Natural killer cell treated with Interleukin-12 subunit alpha and Interleukin-12 subunit beta and Interleukin-15 and Interleukin-18, amount 100 ng/mL, for 72 hours (primary cell): ENCODE measurements at regions not wholly inside any gene's neighbourhood (a gene's known extent, or its start where the extent isn't known, plus 50 kb on each side); places are given as distances from the start of the nearest gene placed in this dataset.
A peak's percentile ranks its signal among the peaks of the same experiment; 100 is the strongest.

Experiments
- ATAC-seq, 2 donors: fragments of 150-1000 bp; cut with Tn5 transposase in 1 of 2; sonication (Bioruptor Pico), chemical (Tn5 transposase) in 1 of 2; 2 replicates each; pipeline ENCODE4 v1.10.0; 2021
- DNase-seq: peaks from one replicate; pipeline ENCODE4 v3.0.0; 2022; ENCODE audit warnings: low spot score
- H3K27ac Mint-ChIP-seq, 2 donors: 1 replicate in 1 of 2; 2 replicates in 1 of 2; pipeline ENCODE4 v1.8.0; 2022; ENCODE audit warnings: mixed read lengths in 2 of 2, mild to moderate bottlenecking in 1 of 2, moderate library complexity in 1 of 2
- H3K27me3 Mint-ChIP-seq, 2 donors: 1 replicate in 1 of 2; 2 replicates in 1 of 2; pipeline ENCODE4 v1.8.0; 2022; ENCODE audit warnings: mixed read lengths in 2 of 2
- H3K36me3 Mint-ChIP-seq: one replicate; pipeline ENCODE4 v1.8.0; 2022; ENCODE audit warnings: mixed read lengths
- H3K4me1 Mint-ChIP-seq, 2 donors: 1 replicate in 1 of 2; 2 replicates in 1 of 2; pipeline ENCODE4 v1.8.0; 2022; ENCODE audit warnings: low read depth in 2 of 2, mixed read lengths in 2 of 2, mild to moderate bottlenecking in 1 of 2
- H3K4me3 Mint-ChIP-seq: one replicate; pipeline ENCODE4 v1.8.0; 2022; ENCODE audit warnings: mixed read lengths
- H3K9me3 Mint-ChIP-seq: 2 replicates; pipeline ENCODE4 v1.8.0; 2022; ENCODE audit warnings: mixed read lengths

GRCh38 chr1:168386949-168387586, 106.4 kb downstream of the TBX19 start:
- ATAC-seq (peak; percentile 48 to 66), DNase-seq (no peak)
- H3K9me3 Mint-ChIP-seq = no peaks in the 10 kb centered on the region
- H3K27ac Mint-ChIP-seq = peak overlapping the region in 1 of 2 donors; percentile 47
- peaks cover 41 to 49% of the 10 kb centered on the region in 2 donors for H3K4me1 Mint-ChIP-seq
- H3K4me3 Mint-ChIP-seq = peak overlapping the region; percentile 66
- peaks cover 0 to 2% of the 10 kb centered on the region in 2 donors for H3K27me3 Mint-ChIP-seq
- H3K36me3 Mint-ChIP-seq = no peaks in the 10 kb centered on the region

GRCh38 chr1:168386492-168386891, 105.8 kb downstream of the TBX19 start:
- Mint-ChIP-seq H3K27me3 (peaks cover 0 to 2% of the 10 kb centered on the region in 2 donors), H3K4me1 (peaks cover 35 to 43% of the 10 kb centered on the region in 2 donors), H3K4me3 (peak overlapping the region; percentile 66), H3K9me3 (no peaks in the 10 kb centered on the region), H3K36me3 (no peaks in the 10 kb centered on the region), H3K27ac (no peak overlapping the region)
- DNase-seq (no peak), ATAC-seq (no peak)

GRCh38 chr1:168381850-168382249, 101.2 kb downstream of the TBX19 start:
- H3K4me1 Mint-ChIP-seq = peaks cover 8 to 10% of the 10 kb centered on the region in 2 donors
- H3K27ac Mint-ChIP-seq = no peak overlapping the region
- H3K27me3 Mint-ChIP-seq = peaks cover 0 to 2% of the 10 kb centered on the region in 2 donors
- no peaks in the 10 kb centered on the region for H3K36me3 Mint-ChIP-seq
- peak in 1 of 2 donors; percentile 9 for ATAC-seq
- H3K9me3 Mint-ChIP-seq = no peaks in the 10 kb centered on the region
- no peak for DNase-seq
- no peak overlapping the region for H3K4me3 Mint-ChIP-seq

DNA sequence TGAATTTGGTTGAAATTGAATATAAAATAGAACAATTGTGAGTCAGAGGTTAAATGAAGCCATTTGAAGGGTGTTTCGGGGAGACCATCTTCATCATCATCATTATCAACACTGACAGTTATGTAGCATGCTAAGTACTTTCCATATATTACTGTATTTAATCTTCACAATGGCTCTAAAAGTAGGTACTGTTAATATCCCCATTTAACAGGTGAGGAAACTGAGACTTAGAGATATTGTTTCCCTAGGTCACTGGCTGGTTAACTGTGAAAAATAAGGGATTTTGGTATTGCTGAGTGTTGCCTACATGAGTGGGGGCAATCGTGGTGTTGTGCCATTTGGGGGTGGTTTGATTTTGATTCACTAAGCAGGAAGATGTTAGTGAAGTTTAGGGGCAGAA, 100.3 kb downstream of the TBX19 start:
- Mint-ChIP-seq H3K4me3 (no peak overlapping the region), H3K27ac (no peak overlapping the region), H3K36me3 (no peaks in the 10 kb centered on the region), H3K9me3 (no peaks in the 10 kb centered on the region), H3K4me1 (peaks cover 6 to 7% of the 10 kb centered on the region in 2 donors), H3K27me3 (peaks cover 0 to 2% of the 10 kb centered on the region in 2 donors)
- ATAC-seq (no peak), DNase-seq (no peak)

- no peaks in the 10 kb centered on the region for H3K27me3 Mint-ChIP-seq
- no peaks in the 10 kb centered on the region for H3K36me3 Mint-ChIP-seq
- no peaks in the 10 kb centered on the region for H3K9me3 Mint-ChIP-seq
- ATAC-seq = no peak
- H3K4me3 Mint-ChIP-seq = no peak overlapping the region
- peaks cover 0 to 4% of the 10 kb centered on the region in 2 donors for H3K4me1 Mint-ChIP-seq
- no peak overlapping the region for H3K27ac Mint-ChIP-seq
- DNase-seq = no peak
Observed at GRCh38 chr1:168379104-168379860, 98.6 kb downstream of the TBX19 start.

- no peak for ATAC-seq
- H3K27ac Mint-ChIP-seq = no peak overlapping the region
- H3K4me1 Mint-ChIP-seq = peaks cover 0 to 9% of the 10 kb centered on the region in 2 donors
- H3K27me3 Mint-ChIP-seq = no peaks in the 10 kb centered on the region
- H3K9me3 Mint-ChIP-seq = no peaks in the 10 kb centered on the region
- H3K36me3 Mint-ChIP-seq = no peaks in the 10 kb centered on the region
- no peak overlapping the region for H3K4me3 Mint-ChIP-seq
- no peak for DNase-seq
Observed at GRCh38 chr1:168375566-168376300, 95.1 kb downstream of the TBX19 start.

- Mint-ChIP-seq H3K4me1 (peaks cover 0 to 9% of the 10 kb centered on the region in 2 donors), H3K36me3 (no peaks in the 10 kb centered on the region), H3K4me3 (no peak overlapping the region), H3K9me3 (no peaks in the 10 kb centered on the region), H3K27me3 (no peaks in the 10 kb centered on the region), H3K27ac (no peak overlapping the region)
- ATAC-seq (no peak), DNase-seq (no peak)
Observed at GRCh38 chr1:168374566-168374965, 93.9 kb downstream of the TBX19 start.

GRCh38 chr1:168373869-168374268, 93.2 kb downstream of the TBX19 start:
- no peaks in the 10 kb centered on the region for H3K9me3 Mint-ChIP-seq
- ATAC-seq = no peak

DNA sequence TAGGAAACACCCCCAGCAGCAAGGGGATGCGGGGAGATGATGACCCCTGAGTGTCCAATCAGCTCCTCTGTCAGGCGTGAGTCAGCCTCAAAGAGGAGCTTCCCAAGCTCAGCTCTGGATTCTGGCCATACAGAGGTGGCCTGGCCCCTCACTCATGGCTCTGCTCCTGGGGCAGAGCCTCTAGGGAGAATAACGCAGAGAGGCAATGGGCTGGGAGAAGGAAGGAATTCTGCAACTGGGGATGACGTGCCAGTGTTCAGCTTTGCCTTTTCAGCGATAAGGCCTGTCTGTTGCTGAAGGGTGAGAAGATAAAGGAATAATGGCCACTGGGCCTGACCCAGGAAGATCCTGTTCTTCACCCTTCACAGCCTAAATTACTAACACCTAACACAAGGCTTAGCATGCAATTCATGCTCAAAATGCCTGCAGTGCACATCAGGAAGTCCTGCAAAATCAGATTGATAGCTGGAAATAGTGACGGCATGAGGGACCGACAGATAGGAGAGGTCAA, 92.2 kb downstream of the TBX19 start:
- Mint-ChIP-seq H3K4me3 (no peak overlapping the region), H3K36me3 (no peaks in the 10 kb centered on the region), H3K27me3 (no peaks in the 10 kb centered on the region), H3K27ac (no peak overlapping the region), H3K4me1 (peaks cover 0 to 9% of the 10 kb centered on the region in 2 donors), H3K9me3 (no peaks in the 10 kb centered on the region)
- ATAC-seq (no peak), DNase-seq (no peak)

More at GRCh38 chr1:168373869-168374268, 93.2 kb downstream of the TBX19 start:
- no peak overlapping the region for H3K27ac Mint-ChIP-seq
- H3K36me3 Mint-ChIP-seq = no peaks in the 10 kb centered on the region
- no peak for DNase-seq
- H3K4me1 Mint-ChIP-seq = peaks cover 0 to 9% of the 10 kb centered on the region in 2 donors
- H3K27me3 Mint-ChIP-seq = no peaks in the 10 kb centered on the region
- H3K4me3 Mint-ChIP-seq = no peak overlapping the region

DNA sequence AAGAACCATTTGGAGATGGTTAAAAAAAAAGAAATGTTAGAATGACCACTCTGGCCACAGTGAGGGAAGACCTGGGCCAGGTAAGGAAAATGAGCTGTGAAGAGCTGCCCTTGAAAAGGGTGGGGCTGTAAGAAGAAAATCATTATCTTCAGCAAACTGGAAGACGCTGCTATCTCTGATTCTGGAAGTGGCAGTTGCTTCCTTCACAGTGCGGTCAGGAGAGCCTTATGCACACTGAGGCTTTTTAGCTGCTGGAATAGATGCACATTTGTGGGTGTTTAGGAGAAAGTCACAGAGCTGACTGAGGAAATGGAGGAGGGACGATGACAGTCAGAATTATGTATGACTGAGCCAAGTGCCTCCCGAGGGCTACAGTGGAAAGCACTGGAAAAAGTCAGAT, 91.6 kb downstream of the TBX19 start:
- H3K27ac Mint-ChIP-seq = peak overlapping the region in 1 of 2 donors; percentile 10
- H3K4me3 Mint-ChIP-seq = no peak overlapping the region
- DNase-seq = no peak
- no peaks in the 10 kb centered on the region for H3K27me3 Mint-ChIP-seq
- no peaks in the 10 kb centered on the region for H3K36me3 Mint-ChIP-seq
- no peak for ATAC-seq
- H3K9me3 Mint-ChIP-seq = no peaks in the 10 kb centered on the region
- peaks cover 0 to 9% of the 10 kb centered on the region in 2 donors for H3K4me1 Mint-ChIP-seq

DNA sequence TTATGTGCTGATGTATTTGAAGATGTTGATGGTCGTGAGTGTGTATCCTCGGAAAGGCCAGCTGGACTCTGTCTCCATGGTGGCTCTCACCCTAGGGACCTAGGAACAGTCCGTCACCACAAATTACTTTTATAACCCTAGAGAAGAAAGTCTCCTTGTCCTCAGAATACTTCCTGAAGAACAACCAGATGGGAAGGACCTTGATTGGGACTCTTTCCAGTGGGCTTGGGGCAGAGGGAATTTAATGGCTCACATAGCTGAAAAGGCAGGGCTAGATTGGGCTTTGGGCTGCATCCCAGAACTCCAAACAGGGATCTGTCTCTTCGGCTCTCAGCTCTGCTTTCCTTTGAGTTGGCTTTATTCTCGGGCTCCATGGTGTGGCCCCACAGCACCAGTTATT, 90.8 kb downstream of the TBX19 start:
- Mint-ChIP-seq H3K9me3 (no peaks in the 10 kb centered on the region), H3K4me3 (no peak overlapping the region), H3K27ac (no peak overlapping the region), H3K36me3 (no peaks in the 10 kb centered on the region), H3K4me1 (peaks cover under 1 to 14% of the 10 kb centered on the region in 2 donors), H3K27me3 (no peaks in the 10 kb centered on the region)
- ATAC-seq (no peak), DNase-seq (no peak)

DNA sequence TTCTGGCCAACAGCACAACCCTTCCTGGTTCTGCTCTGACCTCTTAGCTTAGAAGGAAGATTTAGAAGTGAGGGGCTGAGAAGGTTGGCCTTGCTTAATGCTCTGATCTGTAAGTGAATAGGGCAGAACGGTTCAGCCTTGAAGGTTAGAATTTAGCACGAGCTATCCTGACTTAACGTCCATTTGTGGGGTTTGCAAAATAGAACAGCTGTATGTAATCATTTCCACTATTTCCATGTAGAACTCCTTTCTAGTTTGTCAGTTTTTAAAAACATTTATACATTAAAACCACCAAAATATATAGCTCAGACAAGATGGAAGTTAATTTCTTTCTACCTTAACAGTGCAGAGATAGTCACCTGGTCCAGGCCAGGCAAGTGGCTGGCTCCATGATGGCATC, 89.9 kb downstream of the TBX19 start:
- no peak for ATAC-seq
- Mint-ChIP-seq H3K36me3 (no peaks in the 10 kb centered on the region), H3K9me3 (no peaks in the 10 kb centered on the region), H3K27ac (no peak overlapping the region), H3K4me1 (peaks cover 9 to 21% of the 10 kb centered on the region in 2 donors), H3K27me3 (no peaks in the 10 kb centered on the region), H3K4me3 (no peak overlapping the region)
- no peak for DNase-seq

GRCh38 chr1:168369655-168370054, 89.0 kb downstream of the TBX19 start:
- H3K9me3 Mint-ChIP-seq = no peaks in the 10 kb centered on the region
- H3K27me3 Mint-ChIP-seq = no peaks in the 10 kb centered on the region
- DNase-seq (no peak), ATAC-seq (no peak)
- no peak overlapping the region for H3K4me3 Mint-ChIP-seq
- no peaks in the 10 kb centered on the region for H3K36me3 Mint-ChIP-seq
- peaks cover 12 to 19% of the 10 kb centered on the region in 2 donors for H3K4me1 Mint-ChIP-seq
- H3K27ac Mint-ChIP-seq = no peak overlapping the region

DNA sequence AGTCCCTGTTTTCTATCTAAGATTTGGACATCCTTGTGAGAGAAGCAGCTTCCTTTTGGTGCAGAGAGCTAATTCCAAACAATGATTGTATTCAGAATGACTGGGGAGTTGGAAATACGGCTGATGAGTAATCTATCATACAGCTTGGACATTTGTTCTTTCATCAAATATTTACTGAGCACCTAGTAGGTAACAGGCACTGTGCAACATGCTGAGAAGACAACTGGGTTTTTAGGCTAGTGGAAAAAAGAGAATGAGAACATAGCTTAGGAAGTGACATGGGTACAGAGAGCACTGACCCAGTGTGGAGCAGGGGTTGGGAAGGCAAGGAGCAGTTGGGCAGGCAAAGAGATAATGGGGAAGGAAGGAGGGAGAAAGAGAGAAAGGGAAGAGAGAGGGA, 87.5 kb downstream of the TBX19 start:
- no peak for DNase-seq
- Mint-ChIP-seq H3K27ac (peak overlapping the region in 1 of 2 donors; percentile 1), H3K36me3 (no peaks in the 10 kb centered on the region), H3K9me3 (no peaks in the 10 kb centered on the region), H3K4me1 (peaks cover 17 to 25% of the 10 kb centered on the region in 2 donors), H3K4me3 (no peak overlapping the region), H3K27me3 (no peaks in the 10 kb centered on the region)
- ATAC-seq = no peak
